Right ventricle myocardium inferior (tissue), 1 donor: ENCODE measurements at regions not wholly inside any gene's neighbourhood (a gene's known extent, or its start where the extent isn't known, plus 50 kb on each side); places are given as distances from the start of the nearest gene placed in this dataset.
A peak's percentile ranks its signal among the peaks of the same experiment; 100 is the strongest.

Experiments used
- ATAC-seq: fragments of 200-7000 bp; cut with Tn5 transposase; one replicate; pipeline ENCODE4 v1.9.1; 2020; ENCODE audit warnings: mild to moderate bottlenecking, moderate library complexity
- DNase-seq: peaks from one replicate; pipeline ENCODE4 v3.0.0; 2021; ENCODE audit errors: missing footprints
- intact Hi-C: fragments of 100-400 bp; cut with DNase I; formaldehyde crosslinking; loops from one replicate; pipeline ENCODE4 v1.11.0; 2022
- donor health status: DM: no; HTN: yes; CAD: no; lungs with severe emphysema.

DNA sequence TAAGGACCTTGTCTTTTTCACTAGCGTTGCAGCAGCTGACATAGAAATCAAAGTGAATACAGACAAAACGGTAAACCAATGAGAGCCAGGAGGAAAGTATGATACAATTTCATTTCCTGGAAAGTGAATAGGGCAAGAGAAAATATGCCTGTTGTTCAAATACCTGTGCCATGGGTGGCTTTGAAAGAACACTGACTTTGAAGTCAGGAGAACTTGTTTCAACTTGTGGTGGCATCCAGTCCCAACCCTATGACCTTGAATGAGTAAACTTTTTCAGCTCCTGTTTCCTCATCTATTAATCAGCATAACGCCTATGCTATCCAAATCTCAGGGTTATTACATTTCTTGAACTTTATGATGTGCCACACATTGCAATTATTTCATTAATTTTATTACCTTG, 173.7 kb upstream of the HS3ST3A1 start:
- intact Hi-C loops = loop anchor here (5.0 kb wide), 1 partner anchor 112 kb away; no protein-coding TSS in a partner anchor
- no peak for ATAC-seq

GRCh38 chr17:13776027-13776551, 174.4 kb upstream of the HS3ST3A1 start:
- intact Hi-C loops = loop anchor here (5.0 kb wide), 1 partner anchor 111 kb away; no protein-coding TSS in a partner anchor
- ATAC-seq = peak; percentile 93
- no peak for DNase-seq

More for the DNA sequence above, 173.7 kb upstream of the HS3ST3A1 start:
- no peak for DNase-seq

- intact Hi-C loops = loop anchor here (5.0 kb wide), 1 partner anchor 110 kb away; no protein-coding TSS in a partner anchor
- no peak for DNase-seq
- ATAC-seq = no peak
These were observed 175.3 kb upstream of the HS3ST3A1 start for GRCh38 chr17:13777003-13777402.

- intact Hi-C loops = no loop called here
- DNase-seq (no peak), ATAC-seq (no peak)
These were observed 182.8 kb upstream of the HS3ST3A1 start for GRCh38 chr17:13784434-13785095.

GRCh38 chr17:13785981-13786598, 184.4 kb upstream of the HS3ST3A1 start:
- DNase-seq = no peak
- intact Hi-C loops = no loop called here
- ATAC-seq = no peak

- ATAC-seq (no peak), DNase-seq (no peak)
- intact Hi-C loops = no loop called here
These were observed 185.9 kb upstream of the HS3ST3A1 start for GRCh38 chr17:13787636-13788035.

- intact Hi-C loops = no loop called here
- DNase-seq = no peak
- ATAC-seq = peak; percentile 42
These were observed 186.7 kb upstream of the HS3ST3A1 start for GRCh38 chr17:13788385-13788784.

DNA sequence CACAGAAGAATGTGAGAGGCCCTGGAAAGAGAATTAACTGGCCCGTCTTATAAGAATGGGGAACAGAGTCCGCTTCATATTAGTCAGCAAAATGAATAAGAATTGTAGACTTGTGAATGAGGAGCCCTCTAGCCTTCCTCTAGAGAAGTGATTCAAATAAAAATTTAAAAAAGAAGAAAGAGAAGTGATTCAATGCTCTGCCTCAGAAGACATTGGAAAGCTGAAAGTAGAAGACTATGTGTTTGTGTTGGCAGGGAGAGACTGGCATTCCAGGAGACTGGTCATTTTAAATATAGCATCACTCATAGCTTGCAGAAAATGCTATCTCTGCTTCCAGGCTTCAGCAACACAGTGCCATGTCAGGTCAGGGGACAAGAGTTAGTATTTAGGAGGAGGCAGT, 190.6 kb upstream of the HS3ST3A1 start:
- ATAC-seq = peak; percentile 91
- intact Hi-C loops = no loop called here
- DNase-seq = no peak

GRCh38 chr17:13793951-13794350, 192.2 kb upstream of the HS3ST3A1 start:
- intact Hi-C loops = no loop called here
- ATAC-seq = no peak
- no peak for DNase-seq

- intact Hi-C loops = no loop called here
- ATAC-seq (no peak), DNase-seq (no peak)
These were observed 196.1 kb upstream of the HS3ST3A1 start for GRCh38 chr17:13797863-13798262.

- intact Hi-C loops = no loop called here
- ATAC-seq (no peak), DNase-seq (no peak)
These were observed 204.4 kb upstream of the HS3ST3A1 start for GRCh38 chr17:13806092-13806491.

DNA sequence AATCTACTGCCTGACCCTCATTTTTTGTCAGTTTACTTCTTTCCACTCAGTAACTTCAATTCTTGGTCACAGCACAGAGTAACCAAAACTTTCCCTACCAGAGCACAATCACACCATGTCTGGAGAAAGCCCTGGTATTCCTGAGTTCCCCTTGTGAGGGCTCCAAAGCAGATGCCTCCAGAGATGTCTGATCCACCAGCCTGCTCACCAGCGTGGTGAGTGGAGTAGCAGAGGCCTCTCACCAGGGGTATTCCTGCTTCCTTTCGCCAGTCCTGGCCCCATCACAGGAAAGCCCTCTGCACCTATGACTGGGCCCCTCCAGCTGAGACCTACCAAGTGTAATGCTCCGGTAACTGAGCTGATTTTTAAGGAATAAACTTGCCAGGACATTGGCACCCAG, 205.4 kb upstream of the HS3ST3A1 start:
- DNase-seq = no peak
- intact Hi-C loops = no loop called here

GRCh38 chr17:13812350-13812749, 210.6 kb upstream of the HS3ST3A1 start:
- DNase-seq (no peak), ATAC-seq (no peak)
- intact Hi-C loops = no loop called here

More for the DNA sequence above, 205.4 kb upstream of the HS3ST3A1 start:
- no peak for ATAC-seq

GRCh38 chr17:13813347-13814240, 211.9 kb upstream of the HS3ST3A1 start:
- ATAC-seq = no peak
- no peak for DNase-seq
- intact Hi-C loops = no loop called here

DNA sequence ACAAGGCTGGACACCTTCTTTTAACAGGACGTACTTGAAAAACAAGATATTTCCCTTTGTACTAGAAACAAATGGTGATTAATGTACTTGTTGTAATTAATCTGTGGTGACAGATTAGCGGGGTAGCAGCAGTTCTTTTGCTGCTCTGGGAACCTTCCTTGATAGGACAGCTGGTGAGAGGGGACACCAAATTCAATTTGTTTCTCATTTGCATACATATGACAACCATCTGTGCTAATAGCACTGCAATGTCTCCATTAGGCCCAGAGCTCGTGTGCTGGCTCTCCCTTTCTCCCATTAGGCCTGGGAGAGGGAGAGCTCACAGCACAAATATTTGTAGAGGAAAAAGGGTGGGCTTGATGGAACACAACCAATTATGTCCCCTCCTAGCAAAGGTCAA, 221.0 kb upstream of the HS3ST3A1 start:
- no peak for ATAC-seq
- intact Hi-C loops = no loop called here

DNA sequence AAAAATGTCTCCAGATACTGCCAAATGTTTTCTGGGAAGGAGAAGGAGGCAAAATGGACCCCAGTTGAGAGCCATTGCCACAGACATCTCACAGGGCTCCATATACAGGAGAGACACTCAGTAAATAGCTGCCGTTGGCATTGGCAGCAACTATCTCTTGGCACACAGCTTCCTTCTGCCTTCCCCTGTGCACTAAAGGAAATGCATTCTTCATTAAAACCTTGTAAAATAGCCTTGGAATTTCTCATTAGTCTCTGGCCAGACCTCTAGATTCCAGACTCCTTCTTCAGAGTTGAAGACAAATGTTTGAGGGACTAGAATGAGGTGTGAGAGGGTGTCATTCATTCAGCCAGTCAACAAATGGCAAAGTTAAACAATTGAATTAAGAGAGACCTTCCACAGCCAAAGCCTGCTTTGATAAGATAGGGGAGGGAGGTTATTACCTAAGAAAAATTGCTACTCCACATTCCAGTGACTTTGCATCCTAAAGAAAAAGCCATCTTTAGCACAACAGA, 223.9 kb upstream of the HS3ST3A1 start:
- no peak for ATAC-seq
- intact Hi-C loops = no loop called here
- DNase-seq = no peak

More for the DNA sequence above, 221.0 kb upstream of the HS3ST3A1 start:
- no peak for DNase-seq

- intact Hi-C loops = no loop called here
- DNase-seq (no peak), ATAC-seq (no peak)
These were observed 225.4 kb upstream of the HS3ST3A1 start for GRCh38 chr17:13827118-13827517.

- no peak for ATAC-seq
- no peak for DNase-seq
- intact Hi-C loops = no loop called here
These were observed 232.2 kb upstream of the HS3ST3A1 start for GRCh38 chr17:13833921-13834320.

GRCh38 chr17:13835151-13835550, 233.4 kb upstream of the HS3ST3A1 start:
- no peak for ATAC-seq
- intact Hi-C loops = no loop called here
- no peak for DNase-seq
